DND-41 (cell line): ENCODE measurements at regions not wholly inside any gene's neighbourhood (a gene's known extent, or its start where the extent isn't known, plus 50 kb on each side); places are given as distances from the start of the nearest gene placed in this dataset.

ENCODE experiments used
- ATAC-seq: fragments of 200-7000 bp; cut with Tn5 transposase; 3 replicates; pipeline ENCODE4 v1.9.1; 2021; ENCODE audit warnings: low read depth; ENCODE audit not compliant: insufficient read depth
- DNase-seq: peaks from one replicate; pipeline ENCODE4 v3.0.0-alpha.2; 2020
- H2AFZ ChIP-seq: 2 replicates; pipeline ENCODE4 v1.6.0; 2012; ENCODE audit warnings: low read depth, low read length
- H3K27ac ChIP-seq: 2 replicates; pipeline ENCODE4 v1.5.1; 2012; ENCODE audit warnings: low read length, inconsistent platforms
- H3K27me3 ChIP-seq: fragments of 200-600 bp; sonication (generic); 2 replicates; pipeline ENCODE4 v1.6.0; 2012; ENCODE audit warnings: low read length, mild to moderate bottlenecking, inconsistent platforms; ENCODE audit not compliant: insufficient read depth, poor library complexity
- H3K36me3 ChIP-seq: 2 replicates; pipeline ENCODE4 v1.5.1; 2012; ENCODE audit warnings: low read length, inconsistent platforms; ENCODE audit not compliant: insufficient read depth
- H3K4me1 ChIP-seq: 2 replicates; pipeline ENCODE4 v1.5.1; 2012; ENCODE audit warnings: mild to moderate bottlenecking, low read length; ENCODE audit not compliant: insufficient read depth
- H3K4me2 ChIP-seq: 2 replicates; pipeline ENCODE4 v1.6.0; 2012; ENCODE audit warnings: mild to moderate bottlenecking, moderate library complexity, low read length, inconsistent platforms; ENCODE audit not compliant: insufficient read depth
- H3K4me3 ChIP-seq, 2 experiments: fragments of 200-600 bp in 1 of 2; shearing (Covaris generic) in 1 of 2; 2 replicates each; pipeline ENCODE4 v1.5.1; 2012 to 2016; ENCODE audit warnings: inconsistent platforms in 2 of 2, low read length in 2 of 2, mild to moderate bottlenecking in 2 of 2, low read depth in 1 of 2, moderate library complexity in 1 of 2
- H3K79me2 ChIP-seq: 2 replicates; pipeline ENCODE4 v1.6.0; 2012; ENCODE audit warnings: low read length, inconsistent platforms; ENCODE audit not compliant: insufficient read depth
- H3K9ac ChIP-seq: 2 replicates; pipeline ENCODE4 v1.6.0; 2012; ENCODE audit warnings: low read depth, mild to moderate bottlenecking, inconsistent platforms, low read length, moderate library complexity
- H3K9me3 ChIP-seq: 2 replicates; pipeline ENCODE4 v1.5.1; 2012; ENCODE audit warnings: low read length, moderate library complexity, mild to moderate bottlenecking, inconsistent platforms; ENCODE audit not compliant: insufficient read depth, severe bottlenecking
- H4K20me1 ChIP-seq: 2 replicates; pipeline ENCODE4 v1.6.0; 2012; ENCODE audit warnings: low read length; ENCODE audit not compliant: insufficient read depth
- EZH2 ChIP-seq: IDR thresholded peaks from 3 replicates; pipeline ENCODE4 v1.6.1; 2012; ENCODE audit warnings: borderline replicate concordance, low read depth, mild to moderate bottlenecking, moderate library complexity, low read length, inconsistent platforms; ENCODE audit not compliant: severe bottlenecking
- TF ChIP-seq, protein P1 (sequence below): IDR thresholded peaks from 2 replicates; pipeline ENCODE4 v1.5.1; 2012; ENCODE audit warnings: borderline replicate concordance, low read length, moderate library complexity, mild to moderate bottlenecking; ENCODE audit not compliant: poor library complexity, severe bottlenecking; ENCODE audit errors: extremely low read depth

DNA sequence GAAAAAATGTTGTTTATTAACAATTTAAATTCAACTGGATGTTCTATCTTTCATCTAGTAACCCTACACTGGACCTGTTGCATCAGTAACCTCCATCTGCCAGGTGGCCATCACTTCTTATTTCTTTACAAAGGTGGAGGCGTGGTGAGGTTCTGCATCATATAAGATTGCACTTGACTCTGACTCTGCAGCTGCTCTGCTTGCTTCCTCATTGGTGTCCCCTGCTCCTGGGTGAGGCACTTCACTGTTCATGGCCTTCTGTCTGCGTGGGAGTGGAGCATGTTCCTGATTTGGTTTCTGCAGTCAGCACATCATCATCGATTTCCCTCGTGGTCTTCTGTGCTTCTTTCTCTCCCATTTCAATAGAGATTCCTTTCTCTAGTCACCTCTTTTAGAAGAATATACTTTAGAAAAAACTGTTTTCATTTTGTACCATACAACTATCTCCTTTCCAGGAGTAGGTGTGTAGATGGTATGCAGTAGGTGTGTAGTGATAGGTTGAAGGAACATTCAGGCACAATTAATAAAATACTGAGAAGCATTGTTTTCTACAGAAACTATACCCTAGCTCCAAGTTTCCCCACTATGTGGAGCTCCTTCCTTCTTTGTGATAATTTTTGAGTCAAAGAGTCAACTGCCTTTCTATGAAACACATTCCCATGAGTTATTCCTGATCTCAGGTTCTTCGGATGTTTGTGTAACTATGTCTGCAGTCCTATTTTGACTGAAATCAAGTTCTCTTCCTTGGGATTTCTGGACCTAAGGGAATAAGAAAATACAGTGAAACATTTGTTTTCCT lies 231.7 kb upstream of the CNTNAP2 start:
- Histone ChIP-seq H3K9me3 (no peaks in the 10 kb centered on the region), H3K4me2 (no peak overlapping the region), H3K27me3 (no peaks in the 10 kb centered on the region), H3K36me3 (no peaks in the 10 kb centered on the region), H3K9ac (no peak overlapping the region), H4K20me1 (no peaks in the 10 kb centered on the region), H3K4me3 (no peak overlapping the region), H3K79me2 (no peaks in the 10 kb centered on the region), H3K27ac (no peak overlapping the region), H3K4me1 (no peaks in the 10 kb centered on the region), H2AFZ (no peak overlapping the region)
- TF ChIP-seq, protein P1, sequence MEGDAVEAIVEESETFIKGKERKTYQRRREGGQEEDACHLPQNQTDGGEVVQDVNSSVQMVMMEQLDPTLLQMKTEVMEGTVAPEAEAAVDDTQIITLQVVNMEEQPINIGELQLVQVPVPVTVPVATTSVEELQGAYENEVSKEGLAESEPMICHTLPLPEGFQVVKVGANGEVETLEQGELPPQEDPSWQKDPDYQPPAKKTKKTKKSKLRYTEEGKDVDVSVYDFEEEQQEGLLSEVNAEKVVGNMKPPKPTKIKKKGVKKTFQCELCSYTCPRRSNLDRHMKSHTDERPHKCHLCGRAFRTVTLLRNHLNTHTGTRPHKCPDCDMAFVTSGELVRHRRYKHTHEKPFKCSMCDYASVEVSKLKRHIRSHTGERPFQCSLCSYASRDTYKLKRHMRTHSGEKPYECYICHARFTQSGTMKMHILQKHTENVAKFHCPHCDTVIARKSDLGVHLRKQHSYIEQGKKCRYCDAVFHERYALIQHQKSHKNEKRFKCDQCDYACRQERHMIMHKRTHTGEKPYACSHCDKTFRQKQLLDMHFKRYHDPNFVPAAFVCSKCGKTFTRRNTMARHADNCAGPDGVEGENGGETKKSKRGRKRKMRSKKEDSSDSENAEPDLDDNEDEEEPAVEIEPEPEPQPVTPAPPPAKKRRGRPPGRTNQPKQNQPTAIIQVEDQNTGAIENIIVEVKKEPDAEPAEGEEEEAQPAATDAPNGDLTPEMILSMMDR = no peak
- no peak for TF ChIP-seq EZH2
- DNase-seq (no peak), ATAC-seq (no peak)

DNA sequence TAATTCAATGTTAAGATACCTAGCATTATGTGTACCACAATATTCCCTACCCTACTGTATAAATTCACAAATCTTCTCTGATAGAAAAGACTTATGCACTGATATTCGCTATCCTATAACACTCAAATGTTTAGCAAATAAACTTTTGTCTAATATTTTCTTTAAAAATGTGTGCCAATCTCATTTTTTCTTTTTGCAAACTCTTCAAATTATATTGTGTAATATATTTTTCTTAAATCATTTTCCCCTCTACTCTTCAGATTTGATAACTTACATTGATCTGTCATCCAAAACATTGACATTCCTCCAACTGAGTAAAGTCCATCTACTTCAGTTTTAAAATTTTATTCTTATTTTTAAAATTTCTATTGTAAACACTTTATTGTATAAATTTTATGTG lies 240.2 kb upstream of the CNTNAP2 start:
- Histone ChIP-seq H2AFZ (no peak overlapping the region), H3K4me2 (no peak overlapping the region), H3K27me3 (no peaks in the 10 kb centered on the region), H3K4me1 (no peaks in the 10 kb centered on the region), H4K20me1 (no peaks in the 10 kb centered on the region), H3K36me3 (no peaks in the 10 kb centered on the region), H3K27ac (no peak overlapping the region), H3K79me2 (no peaks in the 10 kb centered on the region), H3K9ac (no peak overlapping the region), H3K4me3 (no peak overlapping the region), H3K9me3 (no peaks in the 10 kb centered on the region)
- ATAC-seq (no peak), DNase-seq (no peak)
- TF ChIP-seq, protein P1 = no peak
- no peak for TF ChIP-seq EZH2

DNA sequence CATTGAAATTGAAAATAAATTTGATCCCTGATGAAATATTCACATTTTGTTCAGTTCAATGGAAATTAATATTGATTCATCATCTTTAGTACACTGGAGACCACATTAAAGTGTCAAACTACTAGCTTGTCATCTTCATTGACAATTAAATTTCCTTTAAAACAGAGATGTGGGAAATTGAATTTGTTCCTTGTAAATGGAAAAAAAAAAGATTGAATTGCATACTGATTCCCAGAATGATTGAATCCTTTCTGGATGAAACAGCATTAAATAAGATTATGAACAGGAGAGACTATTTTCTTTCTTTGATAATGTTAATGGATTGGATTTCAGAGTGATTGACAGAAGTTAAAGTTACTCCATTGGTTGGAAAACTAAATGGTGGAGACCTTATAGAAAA lies 241.3 kb upstream of the CNTNAP2 start:
- Histone ChIP-seq H3K36me3 (no peaks in the 10 kb centered on the region), H3K4me1 (no peaks in the 10 kb centered on the region), H3K9me3 (no peaks in the 10 kb centered on the region), H3K27me3 (no peaks in the 10 kb centered on the region), H3K79me2 (no peaks in the 10 kb centered on the region), H3K4me2 (no peak overlapping the region), H3K4me3 (no peak overlapping the region), H3K9ac (no peak overlapping the region), H3K27ac (no peak overlapping the region), H4K20me1 (no peaks in the 10 kb centered on the region), H2AFZ (no peak overlapping the region)
- TF ChIP-seq, protein P1 = no peak
- no peak for TF ChIP-seq EZH2
- DNase-seq = no peak
- no peak for ATAC-seq

DNA sequence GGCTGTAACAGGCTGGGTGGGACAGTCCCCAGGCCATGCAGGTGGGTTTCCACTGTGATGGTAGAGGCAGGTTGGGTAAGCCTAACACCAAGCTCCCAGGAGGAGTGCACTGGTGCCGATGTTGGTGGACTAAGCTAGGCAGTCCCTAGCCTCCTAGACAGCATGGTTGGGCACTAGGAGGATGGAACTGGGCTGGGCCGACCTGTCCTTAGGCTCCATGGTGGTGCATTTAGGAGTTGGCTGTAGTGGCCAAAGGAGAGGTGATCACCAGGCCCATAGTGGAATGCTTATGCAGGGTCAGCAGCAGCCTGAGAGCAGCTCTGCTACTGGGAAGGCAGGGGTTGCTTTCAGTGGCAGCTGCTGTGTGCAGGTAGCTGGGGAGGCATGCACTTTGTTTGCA lies 247.7 kb upstream of the CNTNAP2 start:
- Histone ChIP-seq H3K9ac (no peak overlapping the region), H3K36me3 (no peaks in the 10 kb centered on the region), H3K9me3 (peaks cover 4% of the 10 kb centered on the region), H3K27ac (no peak overlapping the region), H3K27me3 (no peaks in the 10 kb centered on the region), H2AFZ (no peak overlapping the region), H4K20me1 (no peaks in the 10 kb centered on the region), H3K79me2 (no peaks in the 10 kb centered on the region), H3K4me2 (no peak overlapping the region), H3K4me1 (no peaks in the 10 kb centered on the region), H3K4me3 (no peak overlapping the region)
- DNase-seq = no peak
- TF ChIP-seq, protein P1 = no peak
- no peak for TF ChIP-seq EZH2
- no peak for ATAC-seq
